RWPE2 (cell line): ENCODE measurements at regions not wholly inside any gene's neighbourhood (a gene's known extent, or its start where the extent isn't known, plus 50 kb on each side); places are given as distances from the start of the nearest gene placed in this dataset.

Experiments used
- ATAC-seq: fragments of 200-7000 bp; cut with Tn5 transposase; 3 replicates; pipeline ENCODE4 v1.9.1; 2021; ENCODE audit warnings: low read depth
- DNase-seq: peaks from one replicate; pipeline ENCODE4 v3.0.0-alpha.2; 2020; ENCODE audit warnings: low spot score
- H3K27ac ChIP-seq: fragments of 450-650 bp; 2 replicates; pipeline ENCODE4 v1.5.1; 2017; ENCODE audit warnings: mild to moderate bottlenecking; ENCODE audit not compliant: poor library complexity, severe bottlenecking
- H3K27me3 ChIP-seq: fragments of 250-450 bp; sonication (Bioruptor Pico); 2 replicates; pipeline ENCODE4 v1.5.1; 2021; ENCODE audit warnings: mild to moderate bottlenecking, moderate library complexity; ENCODE audit not compliant: insufficient read depth, poor library complexity, severe bottlenecking
- H3K36me3 ChIP-seq: fragments of 250-450 bp; sonication (Bioruptor Pico); 2 replicates; pipeline ENCODE4 v1.5.1; 2020; ENCODE audit warnings: low read depth, mild to moderate bottlenecking, moderate library complexity
- H3K4me1 ChIP-seq: fragments of 250-450 bp; sonication (Bioruptor Pico); 2 replicates; pipeline ENCODE4 v1.5.1; 2021; ENCODE audit warnings: mild to moderate bottlenecking, moderate library complexity; ENCODE audit not compliant: insufficient read depth, poor library complexity, severe bottlenecking
- H3K4me3 ChIP-seq: fragments of 250-450 bp; sonication (Bioruptor Pico); 2 replicates; pipeline ENCODE4 v1.5.1; 2021; ENCODE audit warnings: mild to moderate bottlenecking, moderate library complexity; ENCODE audit not compliant: severe bottlenecking
- H3K9me3 ChIP-seq: fragments of 250-450 bp; sonication (Bioruptor Pico); 2 replicates; pipeline ENCODE4 v1.5.1; 2021; ENCODE audit warnings: mild to moderate bottlenecking, moderate library complexity; ENCODE audit not compliant: severe bottlenecking
- CTCF ChIP-seq: fragments of 450-650 bp; IDR thresholded peaks from one replicate; pipeline ENCODE4 v1.5.1; 2017; ENCODE audit warnings: mild to moderate bottlenecking, moderate library complexity; ENCODE audit not compliant: poor library complexity, severe bottlenecking

- Histone ChIP-seq H3K27ac (no peak overlapping the region), H3K36me3 (no peaks in the 10 kb centered on the region), H3K9me3 (no peaks in the 10 kb centered on the region), H3K4me1 (no peaks in the 10 kb centered on the region), H3K4me3 (no peak overlapping the region), H3K27me3 (no peaks in the 10 kb centered on the region)
- DNase-seq (no peak), ATAC-seq (no peak)
- TF ChIP-seq CTCF = no peak
These were observed 593.1 kb upstream of the CHAC2 start for GRCh38 chr2:53174539-53174938.

- no peak for TF ChIP-seq CTCF
- Histone ChIP-seq H3K27me3 (no peaks in the 10 kb centered on the region), H3K4me3 (no peak overlapping the region), H3K9me3 (no peaks in the 10 kb centered on the region), H3K4me1 (no peaks in the 10 kb centered on the region), H3K36me3 (no peaks in the 10 kb centered on the region), H3K27ac (no peak overlapping the region)
- DNase-seq = no peak
- no peak for ATAC-seq
These were observed 593.7 kb upstream of the CHAC2 start for GRCh38 chr2:53173698-53174455.

GRCh38 chr2:53173091-53173490 is 594.5 kb upstream of the CHAC2 start:
- H3K9me3 ChIP-seq = no peaks in the 10 kb centered on the region
- ATAC-seq (no peak), DNase-seq (no peak)
- H3K4me1 ChIP-seq = no peaks in the 10 kb centered on the region
- H3K36me3 ChIP-seq = no peaks in the 10 kb centered on the region
- no peaks in the 10 kb centered on the region for H3K27me3 ChIP-seq
- no peak for TF ChIP-seq CTCF
- H3K27ac ChIP-seq = no peak overlapping the region
- H3K4me3 ChIP-seq = no peak overlapping the region

GRCh38 chr2:53170466-53170865 is 597.1 kb upstream of the CHAC2 start:
- Histone ChIP-seq H3K27ac (no peak overlapping the region), H3K36me3 (no peaks in the 10 kb centered on the region), H3K4me3 (no peak overlapping the region), H3K9me3 (no peaks in the 10 kb centered on the region), H3K4me1 (no peaks in the 10 kb centered on the region), H3K27me3 (no peaks in the 10 kb centered on the region)
- DNase-seq = no peak
- ATAC-seq = no peak
- no peak for TF ChIP-seq CTCF

GRCh38 chr2:53167227-53167626 is 600.4 kb upstream of the CHAC2 start:
- no peak overlapping the region for H3K27ac ChIP-seq
- no peaks in the 10 kb centered on the region for H3K27me3 ChIP-seq
- TF ChIP-seq CTCF = no peak
- H3K36me3 ChIP-seq = no peaks in the 10 kb centered on the region
- DNase-seq = no peak
- H3K9me3 ChIP-seq = no peaks in the 10 kb centered on the region
- no peak for ATAC-seq
- no peak overlapping the region for H3K4me3 ChIP-seq
- no peaks in the 10 kb centered on the region for H3K4me1 ChIP-seq
